Nephron progenitor cell (in vitro differentiated cells): ENCODE measurements at regions not wholly inside any gene's neighbourhood (a gene's known extent, or its start where the extent isn't known, plus 50 kb on each side); places are given as distances from the start of the nearest gene placed in this dataset.
A peak's percentile ranks its signal among the peaks of the same experiment; 100 is the strongest.

ENCODE experiments used
- DNase-seq: peaks from one replicate; pipeline ENCODE4 v3.0.0; 2021
- H3K27ac Mint-ChIP-seq: 2 replicates; pipeline ENCODE4 v1.8.0; 2021; ENCODE audit warnings: mild to moderate bottlenecking, moderate library complexity, mixed read lengths
- H3K27me3 Mint-ChIP-seq: 2 replicates; pipeline ENCODE4 v1.8.0; 2021; ENCODE audit warnings: mild to moderate bottlenecking, low read depth, mixed read lengths; ENCODE audit not compliant: poor library complexity
- H3K36me3 Mint-ChIP-seq: 2 replicates; pipeline ENCODE4 v1.8.0; 2021; ENCODE audit warnings: low read depth, mixed read lengths
- H3K4me1 Mint-ChIP-seq: 2 replicates; pipeline ENCODE4 v1.8.0; 2021; ENCODE audit warnings: mixed read lengths
- H3K4me3 Mint-ChIP-seq: 2 replicates; pipeline ENCODE4 v1.8.0; 2021; ENCODE audit warnings: mild to moderate bottlenecking, moderate library complexity, mixed read lengths
- H3K9me3 Mint-ChIP-seq: 2 replicates; pipeline ENCODE4 v1.8.0; 2021; ENCODE audit warnings: mild to moderate bottlenecking, moderate library complexity, mixed read lengths
- CTCF ChIP-seq: fragments of 200-600 bp; sonication (generic); IDR thresholded peaks from 2 replicates; pipeline ENCODE4 v1.5.0; 2021; ENCODE audit warnings: antibody characterized with exemption

- Mint-ChIP-seq H3K27me3 (no peaks in the 10 kb centered on the region), H3K4me3 (no peak overlapping the region), H3K27ac (peak overlapping the region; percentile 73), H3K9me3 (peaks cover 9% of the 10 kb centered on the region), H3K4me1 (no peaks in the 10 kb centered on the region), H3K36me3 (no peaks in the 10 kb centered on the region)
- DNase-seq: no peak
- no peak for TF ChIP-seq CTCF
Measured at GRCh38 chr7:46672861-46673260, 751.8 kb upstream of the IGFBP3 start.

- Mint-ChIP-seq H3K27me3 (no peaks in the 10 kb centered on the region), H3K36me3 (no peaks in the 10 kb centered on the region), H3K27ac (no peak overlapping the region), H3K9me3 (peaks cover 18% of the 10 kb centered on the region), H3K4me3 (no peak overlapping the region), H3K4me1 (no peaks in the 10 kb centered on the region)
- no peak for DNase-seq
- no peak for TF ChIP-seq CTCF
Measured at GRCh38 chr7:46671108-46671769, 750.2 kb upstream of the IGFBP3 start.

- Mint-ChIP-seq H3K4me1 (no peaks in the 10 kb centered on the region), H3K36me3 (no peaks in the 10 kb centered on the region), H3K4me3 (no peak overlapping the region), H3K9me3 (peaks cover 21% of the 10 kb centered on the region), H3K27ac (no peak overlapping the region), H3K27me3 (no peaks in the 10 kb centered on the region)
- DNase-seq: no peak
- no peak for TF ChIP-seq CTCF
Measured at GRCh38 chr7:46669028-46669427, 748.0 kb upstream of the IGFBP3 start.

- H3K27me3 Mint-ChIP-seq: no peaks in the 10 kb centered on the region
- no peak for TF ChIP-seq CTCF
- no peak for DNase-seq
- peak overlapping the region; percentile 83 for H3K27ac Mint-ChIP-seq
- H3K36me3 Mint-ChIP-seq: no peaks in the 10 kb centered on the region
- no peaks in the 10 kb centered on the region for H3K4me1 Mint-ChIP-seq
- no peak overlapping the region for H3K4me3 Mint-ChIP-seq
- H3K9me3 Mint-ChIP-seq: peaks cover 22% of the 10 kb centered on the region
Measured at GRCh38 chr7:46664453-46664852, 743.4 kb upstream of the IGFBP3 start.

- Mint-ChIP-seq H3K27ac (no peak overlapping the region), H3K36me3 (no peaks in the 10 kb centered on the region), H3K4me3 (no peak overlapping the region), H3K27me3 (no peaks in the 10 kb centered on the region), H3K4me1 (no peaks in the 10 kb centered on the region), H3K9me3 (peaks cover 36% of the 10 kb centered on the region)
- no peak for TF ChIP-seq CTCF
- DNase-seq: no peak
Measured at GRCh38 chr7:46663025-46663424, 742.0 kb upstream of the IGFBP3 start.

- H3K9me3 Mint-ChIP-seq: peaks cover 20% of the 10 kb centered on the region
- H3K36me3 Mint-ChIP-seq: no peaks in the 10 kb centered on the region
- H3K27me3 Mint-ChIP-seq: no peaks in the 10 kb centered on the region
- no peaks in the 10 kb centered on the region for H3K4me1 Mint-ChIP-seq
- no peak overlapping the region for H3K27ac Mint-ChIP-seq
- H3K4me3 Mint-ChIP-seq: no peak overlapping the region
- no peak for TF ChIP-seq CTCF
- no peak for DNase-seq
Measured at GRCh38 chr7:46661431-46661830, 740.4 kb upstream of the IGFBP3 start.
